Gastrocnemius medialis (tissue), 4 donors: ENCODE measurements at regions not wholly inside any gene's neighbourhood (a gene's known extent, or its start where the extent isn't known, plus 50 kb on each side); places are given as distances from the start of the nearest gene placed in this dataset.

Experiments
- ATAC-seq, 2 donors: fragments of 150-250 bp; one replicate each; pipeline ENCODE4 v1.9.1; 2016
- DNase-seq, 2 donors: peaks; one replicate each; pipeline ENCODE4 v3.0.0-alpha.2; 2019
- H3K27ac ChIP-seq, 4 donors: fragments of 200-600 bp; sonication (generic); 1 replicate in 1 of 4; 2 replicates in 3 of 4; pipeline ENCODE4 v1.5.1; 2016 to 2018; ENCODE audit warnings: mild to moderate bottlenecking in 2 of 4, moderate library complexity in 1 of 4
- H3K27me3 ChIP-seq, 3 donors: fragments of 200-600 bp; sonication (generic) in 2 of 3; 1 replicate in 1 of 3; 2 replicates in 2 of 3; pipeline versions ENCODE4 v1.5.1 to v1.6.0; 2016 to 2019; ENCODE audit warnings: mild to moderate bottlenecking in 1 of 3, moderate library complexity in 1 of 3
- H3K36me3 ChIP-seq, 2 donors: fragments of 200-600 bp; sonication (generic) in 1 of 2; one replicate each; pipeline ENCODE4 v1.5.1; 2017 to 2018
- H3K4me1 ChIP-seq, 2 donors: fragments of 200-600 bp; sonication (generic) in 1 of 2; one replicate each; pipeline ENCODE4 v1.5.1; 2016 to 2017; ENCODE audit warnings: mild to moderate bottlenecking in 2 of 2
- H3K4me3 ChIP-seq, 4 donors: fragments of 200-600 bp; sonication (generic) in 3 of 4; 1 replicate in 1 of 4; 2 replicates in 3 of 4; pipeline ENCODE4 v1.5.1; 2016 to 2019; ENCODE audit warnings: mild to moderate bottlenecking in 2 of 4
- H3K9me3 ChIP-seq, 3 donors: fragments of 200-600 bp; sonication (generic) in 2 of 3; 1 replicate in 1 of 3; 2 replicates in 2 of 3; pipeline ENCODE4 v1.5.1; 2016 to 2019
- POLR2A ChIP-seq, 2 donors: fragments of 450-650 bp; IDR thresholded peaks; one replicate each; pipeline ENCODE4 v1.6.1; 2017; ENCODE audit warnings: antibody characterized with exemption in 2 of 2, mild to moderate bottlenecking in 2 of 2, moderate library complexity in 2 of 2
- in situ Hi-C, 4 donors: fragments of 200-750 bp; cut with MboI; loops; one replicate each; pipeline versions ENCODE4 v1.15.0 to v1.8.0; 2017; ENCODE audit warnings: low sequenced_read_pairs in 4 of 4
- intact Hi-C: fragments of 100-400 bp; cut with DNase I; formaldehyde crosslinking; loops from one replicate; pipeline ENCODE4 v1.15.1; 2023; ENCODE audit warnings: low total_unique reads
- TF ChIP-seq, protein P1 (sequence below), 5 experiments: fragments of 450-650 bp in 3 of 5; fragments of 200-600 bp in 2 of 5; sonication (generic) in 2 of 5; IDR thresholded peaks in 4 of 5; conservative IDR thresholded peaks in 1 of 5; 1 replicate in 4 of 5; 2 replicates in 1 of 5; pipeline ENCODE4 v1.5.1; 2016 to 2019; ENCODE audit warnings: antibody characterized with exemption in 5 of 5, mild to moderate bottlenecking in 3 of 5, moderate library complexity in 3 of 5

GRCh38 chr1:99560207-99561040, 85.5 kb upstream of the PALMD start:
- Histone ChIP-seq H3K27ac (no peak overlapping the region), H3K4me3 (no peak overlapping the region), H3K27me3 (no peaks in the 10 kb centered on the region), H3K36me3 (no peaks in the 10 kb centered on the region), H3K9me3 (no peaks in the 10 kb centered on the region), H3K4me1 (no peaks in the 10 kb centered on the region)
- DNase-seq (no peak), ATAC-seq (no peak)
- TF ChIP-seq, protein P1, sequence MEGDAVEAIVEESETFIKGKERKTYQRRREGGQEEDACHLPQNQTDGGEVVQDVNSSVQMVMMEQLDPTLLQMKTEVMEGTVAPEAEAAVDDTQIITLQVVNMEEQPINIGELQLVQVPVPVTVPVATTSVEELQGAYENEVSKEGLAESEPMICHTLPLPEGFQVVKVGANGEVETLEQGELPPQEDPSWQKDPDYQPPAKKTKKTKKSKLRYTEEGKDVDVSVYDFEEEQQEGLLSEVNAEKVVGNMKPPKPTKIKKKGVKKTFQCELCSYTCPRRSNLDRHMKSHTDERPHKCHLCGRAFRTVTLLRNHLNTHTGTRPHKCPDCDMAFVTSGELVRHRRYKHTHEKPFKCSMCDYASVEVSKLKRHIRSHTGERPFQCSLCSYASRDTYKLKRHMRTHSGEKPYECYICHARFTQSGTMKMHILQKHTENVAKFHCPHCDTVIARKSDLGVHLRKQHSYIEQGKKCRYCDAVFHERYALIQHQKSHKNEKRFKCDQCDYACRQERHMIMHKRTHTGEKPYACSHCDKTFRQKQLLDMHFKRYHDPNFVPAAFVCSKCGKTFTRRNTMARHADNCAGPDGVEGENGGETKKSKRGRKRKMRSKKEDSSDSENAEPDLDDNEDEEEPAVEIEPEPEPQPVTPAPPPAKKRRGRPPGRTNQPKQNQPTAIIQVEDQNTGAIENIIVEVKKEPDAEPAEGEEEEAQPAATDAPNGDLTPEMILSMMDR (IDR thresholded peaks at IDR 0.05 in 4 of 5, conservative IDR thresholded peaks at IDR 0.05 in 1 of 5): no peak
- no peak for TF ChIP-seq POLR2A (IDR thresholded peaks at IDR 0.05)
- intact Hi-C loops: no loop called here
- in situ Hi-C loops: no loop called here

DNA sequence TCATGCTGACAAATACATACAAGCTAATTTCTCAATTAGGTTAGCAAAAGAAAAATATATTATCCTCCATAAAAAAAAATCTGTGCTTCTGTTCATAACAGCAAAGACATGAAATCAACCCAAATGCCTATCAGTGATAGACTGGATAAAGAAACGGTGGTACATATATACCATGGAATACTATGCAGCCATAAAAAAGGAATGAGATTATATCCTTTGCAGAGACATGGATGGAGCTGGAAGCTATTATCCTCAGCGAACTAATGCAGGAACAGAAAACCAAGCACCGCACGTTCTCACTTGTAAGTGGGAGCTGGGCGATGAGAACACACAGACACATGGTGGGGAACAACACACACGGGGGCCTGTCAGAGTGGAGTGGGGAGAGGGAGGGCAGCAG, 84.0 kb upstream of the PALMD start:
- H3K27me3 ChIP-seq: no peaks in the 10 kb centered on the region
- no peaks in the 10 kb centered on the region for H3K36me3 ChIP-seq
- no peak overlapping the region for H3K4me3 ChIP-seq
- ATAC-seq (no peak), DNase-seq (no peak)
- no peaks in the 10 kb centered on the region for H3K9me3 ChIP-seq
- no peak overlapping the region for H3K27ac ChIP-seq
- TF ChIP-seq POLR2A (IDR thresholded peaks at IDR 0.05): no peak
- TF ChIP-seq, protein P1 (IDR thresholded peaks at IDR 0.05 in 4 of 5, conservative IDR thresholded peaks at IDR 0.05 in 1 of 5): no peak
- no peaks in the 10 kb centered on the region for H3K4me1 ChIP-seq
- in situ Hi-C loops: no loop called here
- intact Hi-C loops: no loop called here

GRCh38 chr1:99565606-99566289, 80.2 kb upstream of the PALMD start:
- DNase-seq (no peak), ATAC-seq (no peak)
- Histone ChIP-seq H3K27me3 (no peaks in the 10 kb centered on the region), H3K4me3 (no peak overlapping the region), H3K27ac (no peak overlapping the region), H3K36me3 (no peaks in the 10 kb centered on the region), H3K9me3 (no peaks in the 10 kb centered on the region), H3K4me1 (no peaks in the 10 kb centered on the region)
- TF ChIP-seq, protein P1 (IDR thresholded peaks at IDR 0.05 in 4 of 5, conservative IDR thresholded peaks at IDR 0.05 in 1 of 5): no peak
- no peak for TF ChIP-seq POLR2A (IDR thresholded peaks at IDR 0.05)
- intact Hi-C loops: no loop called here
- in situ Hi-C loops: no loop called here

DNA sequence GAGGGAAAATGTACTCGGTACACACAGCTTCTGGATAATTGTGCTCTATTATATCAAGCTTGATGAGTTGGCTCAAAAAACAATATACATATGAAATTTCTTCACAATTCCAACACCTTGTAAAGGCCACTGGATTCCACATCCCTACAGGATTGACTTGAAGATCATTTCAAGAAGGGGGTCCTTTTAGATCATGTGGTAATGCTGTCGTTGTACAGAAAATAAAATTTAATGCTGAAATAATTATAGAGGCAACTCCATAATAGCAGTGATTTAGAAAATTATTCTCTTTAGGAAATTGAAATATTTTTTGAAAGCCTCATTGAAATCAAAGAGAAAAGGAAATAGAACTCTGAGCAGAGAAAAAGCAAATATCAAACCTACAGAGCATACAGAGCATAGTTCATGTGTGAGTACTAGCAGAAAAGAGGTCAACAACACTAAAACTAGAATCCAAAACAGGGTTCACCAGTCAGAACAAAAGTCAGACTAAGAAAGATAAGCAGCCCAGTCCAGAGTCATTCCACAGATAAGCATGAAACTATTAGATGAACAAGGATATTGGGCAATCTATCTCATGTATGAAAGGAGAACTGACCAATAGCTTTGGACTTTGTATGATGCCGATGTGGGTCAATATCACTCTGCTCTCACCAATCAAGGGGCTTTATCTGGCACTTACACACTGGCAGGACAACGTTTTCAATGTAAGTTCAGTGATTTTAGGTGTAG, 79.5 kb upstream of the PALMD start:
- DNase-seq: no peak
- no peaks in the 10 kb centered on the region for H3K36me3 ChIP-seq
- no peaks in the 10 kb centered on the region for H3K27me3 ChIP-seq
- no peaks in the 10 kb centered on the region for H3K9me3 ChIP-seq
- in situ Hi-C loops (no loop called here), intact Hi-C loops (no loop called here)
- ATAC-seq: no peak
- no peak overlapping the region for H3K4me3 ChIP-seq
- no peaks in the 10 kb centered on the region for H3K4me1 ChIP-seq
- TF ChIP-seq POLR2A (IDR thresholded peaks at IDR 0.05): no peak
- TF ChIP-seq, protein P1 (IDR thresholded peaks at IDR 0.05 in 4 of 5, conservative IDR thresholded peaks at IDR 0.05 in 1 of 5): no peak
- no peak overlapping the region for H3K27ac ChIP-seq
